ENCODE measurements at regions not wholly inside any gene's neighbourhood (a gene's known extent, or its start where the extent isn't known, plus 50 kb on each side); places are given as distances from the start of the nearest gene placed in this dataset.

DNA sequence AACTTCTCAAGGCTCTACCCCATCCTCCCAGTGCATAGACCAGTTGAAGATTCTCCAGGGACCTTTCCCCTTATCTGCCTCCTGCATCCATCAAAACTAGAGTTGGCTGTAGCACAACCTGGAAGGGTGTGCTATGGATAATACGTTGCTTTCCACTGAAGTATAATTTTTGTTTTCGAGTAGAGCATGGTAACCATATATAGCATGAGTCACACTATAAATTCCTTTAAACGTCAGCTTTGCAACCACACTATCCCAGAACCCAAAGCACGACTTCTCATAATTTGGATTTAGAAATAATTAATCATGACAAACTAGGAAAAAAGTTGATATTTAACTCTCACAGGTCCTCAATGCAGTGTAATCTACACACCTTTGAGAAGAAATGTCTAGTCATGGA, 138.3 kb upstream of the NBEA start:
- DNase-seq (ENCODE audit: extremely low read depth, insufficient read length): no peak
- Histone ChIP-seq H3K4me3 (replicated peaks; ENCODE audit: low read depth, low read length) (no peak overlapping the region), H3K36me3 (ENCODE audit: control insufficient read depth, insufficient read depth, low read length) (no peaks in the 10 kb centered on the region), H3K27me3 (replicated peaks; ENCODE audit: control insufficient read depth, insufficient read depth, low read length) (no peaks in the 10 kb centered on the region)
- TF ChIP-seq, protein P1, sequence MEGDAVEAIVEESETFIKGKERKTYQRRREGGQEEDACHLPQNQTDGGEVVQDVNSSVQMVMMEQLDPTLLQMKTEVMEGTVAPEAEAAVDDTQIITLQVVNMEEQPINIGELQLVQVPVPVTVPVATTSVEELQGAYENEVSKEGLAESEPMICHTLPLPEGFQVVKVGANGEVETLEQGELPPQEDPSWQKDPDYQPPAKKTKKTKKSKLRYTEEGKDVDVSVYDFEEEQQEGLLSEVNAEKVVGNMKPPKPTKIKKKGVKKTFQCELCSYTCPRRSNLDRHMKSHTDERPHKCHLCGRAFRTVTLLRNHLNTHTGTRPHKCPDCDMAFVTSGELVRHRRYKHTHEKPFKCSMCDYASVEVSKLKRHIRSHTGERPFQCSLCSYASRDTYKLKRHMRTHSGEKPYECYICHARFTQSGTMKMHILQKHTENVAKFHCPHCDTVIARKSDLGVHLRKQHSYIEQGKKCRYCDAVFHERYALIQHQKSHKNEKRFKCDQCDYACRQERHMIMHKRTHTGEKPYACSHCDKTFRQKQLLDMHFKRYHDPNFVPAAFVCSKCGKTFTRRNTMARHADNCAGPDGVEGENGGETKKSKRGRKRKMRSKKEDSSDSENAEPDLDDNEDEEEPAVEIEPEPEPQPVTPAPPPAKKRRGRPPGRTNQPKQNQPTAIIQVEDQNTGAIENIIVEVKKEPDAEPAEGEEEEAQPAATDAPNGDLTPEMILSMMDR (IDR thresholded peaks at IDR 0.05; ENCODE audit: insufficient read depth, low read length, poor library complexity, severe bottlenecking): no peak

DNA sequence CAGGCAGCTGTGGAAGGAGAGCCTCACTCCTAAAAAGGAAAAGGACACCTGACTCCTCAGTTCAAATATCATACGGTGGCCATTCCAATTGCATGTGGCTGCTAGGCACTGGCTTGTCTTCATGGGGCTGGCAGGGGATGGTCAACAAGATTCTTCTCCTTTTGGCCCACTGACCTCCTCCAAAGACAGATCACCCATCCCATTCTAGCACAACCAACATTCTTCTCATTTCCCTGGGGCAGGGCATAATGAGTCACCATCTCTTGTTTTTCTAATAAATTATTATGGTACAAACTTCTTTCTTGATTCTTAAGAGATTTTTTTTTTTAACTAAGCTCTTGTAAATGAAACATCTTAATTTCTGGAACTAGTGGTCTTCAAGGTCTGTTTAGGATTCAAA, 136.7 kb upstream of the NBEA start:
- Histone ChIP-seq H3K4me3 (replicated peaks; ENCODE audit: low read depth, low read length) (no peak overlapping the region), H3K27me3 (replicated peaks; ENCODE audit: control insufficient read depth, insufficient read depth, low read length) (no peaks in the 10 kb centered on the region), H3K36me3 (ENCODE audit: control insufficient read depth, insufficient read depth, low read length) (no peaks in the 10 kb centered on the region)
- DNase-seq (ENCODE audit: extremely low read depth, insufficient read length): no peak
- TF ChIP-seq, protein P1 (IDR thresholded peaks at IDR 0.05; ENCODE audit: insufficient read depth, low read length, poor library complexity, severe bottlenecking): no peak

DNA sequence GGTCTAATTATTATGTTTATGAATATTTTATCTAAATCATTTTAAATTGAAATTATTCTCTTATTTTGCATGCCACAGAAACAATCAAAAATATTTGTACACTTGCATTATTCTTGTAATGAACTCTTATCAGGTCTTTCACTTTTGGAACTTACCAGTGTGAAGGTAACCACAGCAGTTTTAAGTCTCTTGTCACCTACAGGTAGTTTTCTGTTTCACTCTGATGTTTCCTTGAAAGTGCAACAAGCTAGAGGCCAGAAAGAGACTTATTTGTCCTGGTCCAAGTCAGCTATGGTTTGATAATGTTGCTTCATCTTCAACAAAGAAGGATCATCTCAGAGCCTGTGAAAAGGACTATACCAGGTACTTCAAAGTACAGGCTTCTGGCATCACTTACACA, 133.4 kb upstream of the NBEA start:
- Histone ChIP-seq H3K36me3 (ENCODE audit: control insufficient read depth, insufficient read depth, low read length) (no peaks in the 10 kb centered on the region), H3K27me3 (replicated peaks; ENCODE audit: control insufficient read depth, insufficient read depth, low read length) (no peaks in the 10 kb centered on the region), H3K4me3 (replicated peaks; ENCODE audit: low read depth, low read length) (no peak overlapping the region)
- DNase-seq (ENCODE audit: extremely low read depth, insufficient read length): no peak
- TF ChIP-seq, protein P1 (IDR thresholded peaks at IDR 0.05; ENCODE audit: insufficient read depth, low read length, poor library complexity, severe bottlenecking): no peak

DNA sequence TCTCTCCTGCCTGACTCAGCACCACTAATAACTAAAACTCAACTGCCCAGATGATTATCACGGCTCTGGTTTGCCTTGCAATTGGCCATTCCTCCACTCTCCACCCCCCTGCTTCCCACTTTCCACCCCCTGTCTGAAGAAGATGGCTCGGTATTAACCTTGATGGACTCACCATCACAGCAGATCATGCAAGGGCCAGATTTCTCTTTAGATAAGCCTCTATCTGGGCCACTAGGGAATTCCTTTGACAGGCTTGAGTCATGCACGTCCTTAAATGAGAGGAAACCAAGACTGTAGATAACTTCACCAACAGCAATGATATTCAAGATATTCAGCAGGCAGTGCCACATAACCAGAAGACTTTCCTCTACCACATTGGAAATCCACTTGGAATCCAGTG, 131.1 kb upstream of the NBEA start:
- TF ChIP-seq, protein P1 (IDR thresholded peaks at IDR 0.05; ENCODE audit: insufficient read depth, low read length, poor library complexity, severe bottlenecking): no peak
- Histone ChIP-seq H3K36me3 (ENCODE audit: control insufficient read depth, insufficient read depth, low read length) (no peaks in the 10 kb centered on the region), H3K27me3 (replicated peaks; ENCODE audit: control insufficient read depth, insufficient read depth, low read length) (no peaks in the 10 kb centered on the region), H3K4me3 (replicated peaks; ENCODE audit: low read depth, low read length) (no peak overlapping the region)
- no peak for DNase-seq (ENCODE audit: extremely low read depth, insufficient read length)

DNA sequence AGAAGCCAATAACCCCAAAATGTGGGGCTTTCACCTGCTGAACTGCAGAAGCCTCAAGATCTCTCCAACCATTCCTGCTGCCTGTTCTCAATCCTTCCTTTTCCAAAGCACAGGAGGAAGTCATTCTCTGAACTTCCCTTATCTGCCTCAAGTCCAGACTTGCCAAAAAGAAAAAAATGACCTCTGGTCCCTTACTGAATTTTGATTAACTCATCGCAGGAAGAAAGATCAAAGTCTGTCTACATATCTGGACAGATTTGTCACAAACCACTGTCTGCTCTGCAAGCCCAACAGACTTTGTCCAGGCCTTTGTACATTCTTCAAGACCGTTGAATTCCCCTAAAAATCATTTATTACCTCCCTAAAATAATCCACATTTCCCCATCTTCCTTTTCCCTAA, 126.5 kb upstream of the NBEA start:
- H3K36me3 ChIP-seq (ENCODE audit: control insufficient read depth, insufficient read depth, low read length): no peaks in the 10 kb centered on the region
- TF ChIP-seq, protein P1 (IDR thresholded peaks at IDR 0.05; ENCODE audit: insufficient read depth, low read length, poor library complexity, severe bottlenecking): no peak
- H3K4me3 ChIP-seq (replicated peaks; ENCODE audit: low read depth, low read length): no peak overlapping the region
- DNase-seq (ENCODE audit: extremely low read depth, insufficient read length): no peak
- H3K27me3 ChIP-seq (replicated peaks; ENCODE audit: control insufficient read depth, insufficient read depth, low read length): no peaks in the 10 kb centered on the region

DNA sequence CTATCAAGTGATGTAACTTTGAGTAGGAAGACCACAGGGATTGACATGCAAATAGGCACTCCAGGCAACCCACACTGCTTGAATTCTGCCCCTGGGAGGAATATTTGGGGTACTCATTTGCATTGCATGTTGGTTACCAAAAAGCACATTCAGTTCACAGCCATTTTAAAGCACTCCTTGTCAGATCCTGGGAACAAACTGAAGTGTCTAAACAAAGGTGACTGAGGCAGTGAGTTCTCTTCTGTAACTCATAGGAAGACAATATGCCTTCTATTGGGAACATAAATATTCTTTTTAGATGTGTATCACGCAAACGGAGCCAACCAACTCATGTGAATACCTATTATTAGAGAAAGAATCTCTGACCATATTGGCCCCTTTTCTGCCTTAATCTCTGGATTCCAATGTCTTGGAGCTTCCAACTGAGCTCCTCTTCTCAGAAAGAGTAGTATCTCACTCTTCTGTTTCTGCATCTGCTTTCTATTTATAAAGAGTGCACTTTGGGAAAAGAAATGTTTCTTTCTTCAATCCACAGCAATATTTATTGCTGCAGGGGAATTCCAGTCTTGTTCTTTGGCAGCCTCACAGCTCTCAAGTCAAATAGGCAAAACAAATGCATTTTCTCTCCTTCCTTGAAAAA, 125.7 kb upstream of the NBEA start:
- no peak for DNase-seq (ENCODE audit: extremely low read depth, insufficient read length)
- Histone ChIP-seq H3K27me3 (replicated peaks; ENCODE audit: control insufficient read depth, insufficient read depth, low read length) (no peaks in the 10 kb centered on the region), H3K36me3 (ENCODE audit: control insufficient read depth, insufficient read depth, low read length) (no peaks in the 10 kb centered on the region), H3K4me3 (replicated peaks; ENCODE audit: low read depth, low read length) (no peak overlapping the region)
- TF ChIP-seq, protein P1 (IDR thresholded peaks at IDR 0.05; ENCODE audit: insufficient read depth, low read length, poor library complexity, severe bottlenecking): no peak
